Stimulated activated naive CD8-positive, alpha-beta T cell treated with anti-CD3 and anti-CD28 coated beads, Interleukin-15, Interleukin-2, amounts not matched to agents 100 U/mL and 50 U/mL, for 24 hours (primary cell): ENCODE measurements at regions not wholly inside any gene's neighbourhood (a gene's known extent, or its start where the extent isn't known, plus 50 kb on each side); places are given as distances from the start of the nearest gene placed in this dataset.

Source experiments
- ATAC-seq: fragments of 150-1000 bp; cut with Tn5 transposase; one replicate; pipeline ENCODE4 v1.10.0; 2021
- DNase-seq: peaks from one replicate; pipeline ENCODE4 v3.0.0; 2021

GRCh38 chr2:126748188-126748760 lies 92.3 kb downstream of the GYPC start:
- no peak for ATAC-seq
- DNase-seq: no peak

GRCh38 chr2:126748929-126749518 lies 93.1 kb downstream of the GYPC start:
- DNase-seq (no peak), ATAC-seq (peak; percentile 31)

- ATAC-seq: no peak
These were observed 93.6 kb downstream of the GYPC start for GRCh38 chr2:126749537-126749936.

DNA sequence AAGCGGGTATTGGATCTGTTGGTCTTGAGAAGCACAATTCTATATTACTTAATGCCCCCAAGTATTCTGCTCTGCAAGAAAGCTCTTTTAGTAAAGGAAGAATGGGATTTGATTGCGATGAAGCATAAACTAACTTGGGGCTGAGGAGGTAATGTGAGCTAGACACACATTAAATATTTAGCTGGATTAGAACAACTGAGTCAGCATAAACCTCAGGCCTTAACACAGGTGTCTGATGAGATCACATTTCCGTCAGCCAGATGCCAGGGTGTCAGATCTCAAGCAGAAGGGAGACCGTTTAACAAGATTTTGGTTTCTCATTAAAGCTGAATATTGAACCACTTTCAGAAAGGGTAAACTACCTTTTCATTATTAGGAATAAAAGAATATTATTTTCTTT lies 94.5 kb downstream of the GYPC start:
- no peak for DNase-seq
- ATAC-seq: no peak

More at GRCh38 chr2:126749537-126749936, 93.6 kb downstream of the GYPC start:
- no peak for DNase-seq

DNA sequence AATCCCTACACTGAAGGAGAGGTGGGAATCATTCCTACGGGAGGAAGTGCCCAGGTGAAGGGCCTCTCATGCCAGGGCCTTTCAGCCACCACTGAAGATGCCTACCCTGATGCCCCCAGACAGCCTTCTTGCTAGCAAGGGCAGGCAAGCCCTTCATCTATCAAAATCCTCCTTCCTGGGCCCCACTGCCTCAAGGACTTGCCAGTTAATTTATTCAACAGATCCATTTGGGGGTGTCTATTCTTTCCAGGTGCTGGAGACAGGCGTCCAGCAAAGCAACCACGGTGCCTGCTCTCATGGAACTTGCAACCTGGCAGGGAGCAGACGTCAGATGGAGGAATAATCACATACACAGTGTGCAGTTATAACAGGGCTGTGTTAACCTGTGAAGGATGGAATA lies 95.5 kb downstream of the GYPC start:
- no peak for ATAC-seq
- no peak for DNase-seq

- DNase-seq (no peak), ATAC-seq (no peak)
These were observed 96.9 kb downstream of the GYPC start for GRCh38 chr2:126752876-126753275.

DNA sequence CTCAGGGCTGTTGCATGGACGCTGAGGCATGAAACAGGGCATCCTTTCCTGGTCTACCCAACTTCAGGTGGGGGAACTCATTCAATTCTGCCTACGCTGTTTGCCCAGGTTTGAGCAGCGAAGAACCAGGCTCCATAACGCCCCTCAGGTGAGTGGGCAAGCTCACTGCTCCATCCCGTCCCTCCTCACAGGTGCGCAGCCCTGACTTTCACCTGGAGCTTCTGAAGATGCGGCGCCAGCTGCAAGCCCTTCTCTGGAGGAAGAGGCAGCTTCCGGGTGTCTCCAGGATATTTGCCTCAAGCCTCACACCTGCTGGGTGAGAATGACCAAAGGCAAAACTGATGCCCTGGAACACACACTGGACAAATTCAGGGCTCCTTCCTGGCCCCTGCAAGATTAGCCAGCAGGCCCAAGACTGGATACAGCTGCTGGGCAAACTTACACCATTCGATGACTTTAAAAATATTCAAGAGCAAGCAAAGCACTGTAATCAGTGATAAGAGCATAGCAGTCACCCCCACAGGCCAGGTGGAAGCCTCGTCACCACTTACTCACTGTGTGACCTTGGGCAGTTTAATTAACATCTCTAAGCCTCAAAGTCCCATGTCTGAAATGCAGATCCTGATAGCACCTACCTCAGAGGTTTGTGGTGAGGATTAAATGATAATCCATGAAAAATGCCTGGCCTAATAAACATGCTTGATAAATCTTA lies 97.7 kb downstream of the GYPC start:
- ATAC-seq: no peak
- DNase-seq: no peak

GRCh38 chr2:126754240-126755004 lies 98.5 kb downstream of the GYPC start:
- no peak for DNase-seq
- no peak for ATAC-seq

GRCh38 chr2:126756125-126756524 lies 100.2 kb downstream of the GYPC start:
- no peak for DNase-seq
- ATAC-seq: no peak

DNA sequence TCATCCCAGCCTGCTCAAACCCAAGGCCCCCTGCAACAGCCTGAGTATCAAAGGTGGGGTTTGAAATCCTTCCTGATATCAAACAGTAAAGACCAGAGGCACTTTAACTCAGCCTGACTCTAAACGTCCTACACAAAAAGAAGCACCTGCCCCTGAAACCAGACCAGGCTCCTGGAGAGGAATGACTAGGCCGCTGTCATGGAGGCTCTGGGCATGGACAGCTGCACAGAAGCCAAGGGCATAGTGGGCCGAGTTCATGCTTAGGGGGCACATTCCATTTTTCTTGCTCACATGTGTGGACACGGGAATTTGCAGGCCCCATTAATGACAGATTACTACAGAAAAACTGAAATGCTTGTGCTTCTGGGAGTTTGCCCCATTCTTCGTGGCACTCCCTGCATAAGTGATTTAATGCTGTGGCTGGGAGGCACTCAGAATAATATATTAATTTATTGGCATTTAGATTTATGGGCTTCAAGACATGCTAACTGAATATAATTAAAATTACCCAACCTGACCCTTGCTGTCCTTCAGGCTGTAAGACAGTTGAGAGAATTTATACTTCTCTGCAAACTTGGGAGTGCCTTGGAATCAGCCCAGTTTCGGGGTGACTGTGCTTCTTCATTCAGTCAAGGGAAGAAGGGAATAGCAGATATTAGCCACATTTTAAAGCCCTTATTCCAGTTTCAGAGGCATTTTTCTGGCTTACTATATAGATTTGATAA lies 105.5 kb downstream of the GYPC start:
- ATAC-seq (no peak), DNase-seq (no peak)

- ATAC-seq (peak; percentile 85), DNase-seq (peak; percentile 63)
These were observed 106.3 kb downstream of the GYPC start for GRCh38 chr2:126761981-126762878.

DNA sequence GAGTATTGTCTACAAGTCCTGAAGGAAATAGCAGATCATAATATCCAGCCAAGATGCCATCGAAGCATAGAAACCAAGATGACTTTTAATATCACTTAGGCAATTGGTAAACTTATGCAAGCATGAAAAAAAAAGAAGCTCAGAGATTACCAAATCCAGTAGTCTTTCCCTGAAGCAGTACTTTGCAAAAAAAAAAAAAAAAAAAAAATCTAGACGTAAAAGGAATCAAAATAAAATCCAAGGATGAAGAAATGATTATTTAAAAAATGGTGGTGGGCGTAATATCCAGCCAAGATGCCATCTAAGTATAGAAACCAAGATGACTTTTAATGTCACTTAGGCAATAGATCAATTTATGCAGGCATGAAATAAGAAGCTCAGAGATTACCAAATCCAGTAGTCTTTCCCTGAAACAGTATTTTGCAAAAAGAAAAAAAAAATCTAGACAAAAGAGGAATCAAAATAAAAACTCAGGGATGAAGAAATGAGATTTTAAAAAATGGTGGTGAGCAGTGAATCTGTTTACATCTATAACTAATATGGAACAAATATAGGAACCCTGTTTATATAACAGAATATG lies 108.8 kb downstream of the GYPC start:
- ATAC-seq: no peak
- DNase-seq: no peak

- ATAC-seq: no peak
- DNase-seq: no peak
These were observed 109.4 kb downstream of the GYPC start for GRCh38 chr2:126765395-126765794.

DNA sequence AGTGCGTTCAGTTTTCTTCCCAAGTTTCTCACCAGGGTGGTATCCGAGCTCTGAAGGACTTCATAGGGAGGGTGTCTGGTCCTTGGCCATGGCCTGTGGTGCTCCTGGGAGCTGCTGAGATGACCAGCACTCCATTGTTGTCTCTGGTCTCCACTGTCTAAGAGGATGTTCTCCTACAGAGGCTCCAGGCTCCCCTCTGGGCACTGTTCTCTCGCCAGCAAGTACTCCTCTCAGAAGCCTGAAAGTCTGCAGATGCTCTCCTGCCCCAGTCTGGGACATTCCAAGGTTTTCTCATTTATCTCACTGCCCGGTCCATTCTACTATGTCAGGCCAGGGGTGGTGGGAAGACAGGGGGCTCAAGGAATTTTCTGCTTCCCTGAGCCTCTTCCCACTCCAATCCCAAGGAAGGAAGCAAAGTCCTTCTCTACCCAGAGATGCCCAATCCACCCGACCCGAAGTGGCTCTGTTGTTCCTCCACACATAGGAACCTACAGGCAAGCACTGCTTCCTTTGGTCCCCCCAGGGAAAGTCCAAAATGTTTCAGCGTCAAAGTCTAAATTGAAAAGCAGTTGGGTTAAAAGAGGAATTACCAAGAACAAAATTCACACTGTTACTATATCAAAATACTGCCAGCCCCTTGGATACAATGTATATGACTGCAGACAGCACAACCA lies 110.5 kb downstream of the GYPC start:
- DNase-seq (no peak), ATAC-seq (no peak)

- ATAC-seq (no peak), DNase-seq (no peak)
These were observed 111.0 kb downstream of the GYPC start for GRCh38 chr2:126766969-126767296.

DNA sequence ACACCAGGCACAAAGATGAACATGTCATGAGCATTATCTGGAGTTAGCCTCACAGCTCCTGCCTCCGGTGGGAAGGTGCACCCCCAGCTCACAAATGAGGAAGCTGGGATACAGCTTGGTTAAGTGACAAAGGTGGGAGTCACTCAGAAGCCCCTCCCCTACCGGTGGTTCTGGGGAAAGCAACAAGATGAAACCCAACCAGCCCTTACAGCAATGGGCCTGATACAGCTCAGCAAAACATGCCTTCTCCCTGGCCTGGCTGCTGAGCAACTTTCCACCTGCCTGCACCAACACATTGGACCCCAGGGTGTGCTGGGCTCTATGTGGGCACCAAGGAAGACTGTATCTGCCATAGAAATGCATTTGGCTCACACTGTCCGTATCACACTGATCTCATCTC lies 113.2 kb downstream of the GYPC start:
- ATAC-seq (no peak), DNase-seq (no peak)

DNA sequence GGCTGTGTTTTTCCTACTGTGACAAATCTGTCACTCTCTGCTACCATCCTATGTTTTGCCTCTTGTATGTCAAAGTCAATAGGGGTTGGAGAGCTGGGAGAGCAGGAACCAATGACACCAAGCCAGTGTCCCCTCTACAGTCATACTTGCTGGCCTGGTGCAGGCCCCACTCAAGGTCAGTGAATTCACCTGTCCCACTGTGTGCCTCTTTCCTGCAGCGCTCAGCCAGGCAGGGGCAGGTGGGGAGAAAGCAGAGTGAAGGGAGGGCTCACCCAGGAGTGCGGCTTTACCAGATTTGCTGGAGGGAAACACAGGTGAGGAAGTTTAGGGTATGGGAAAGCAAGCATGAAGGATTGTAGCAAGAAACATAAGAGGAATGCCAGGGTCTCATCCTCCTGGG lies 114.5 kb downstream of the GYPC start:
- ATAC-seq: no peak
- DNase-seq: no peak

DNA sequence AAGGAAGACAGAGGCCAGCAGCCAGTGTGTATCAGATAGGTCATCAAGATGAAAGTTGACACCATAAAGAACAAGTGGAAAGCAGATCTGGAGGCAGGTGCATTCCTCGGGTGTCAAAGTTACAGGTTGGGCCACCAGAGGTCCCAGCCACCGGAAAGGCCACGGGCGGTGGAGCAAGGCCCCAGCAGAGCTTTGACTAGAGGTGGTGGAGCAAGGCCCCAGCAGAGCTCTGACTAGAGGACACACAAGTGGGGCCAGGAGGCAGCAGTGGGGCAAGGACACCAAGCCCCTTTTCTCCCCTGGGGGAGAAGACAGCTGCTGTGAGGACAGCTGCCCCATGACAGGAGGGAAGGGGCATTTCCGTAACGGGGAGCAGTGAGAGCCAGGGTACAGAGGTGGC lies 115.1 kb downstream of the GYPC start:
- DNase-seq: no peak
- ATAC-seq: no peak

DNA sequence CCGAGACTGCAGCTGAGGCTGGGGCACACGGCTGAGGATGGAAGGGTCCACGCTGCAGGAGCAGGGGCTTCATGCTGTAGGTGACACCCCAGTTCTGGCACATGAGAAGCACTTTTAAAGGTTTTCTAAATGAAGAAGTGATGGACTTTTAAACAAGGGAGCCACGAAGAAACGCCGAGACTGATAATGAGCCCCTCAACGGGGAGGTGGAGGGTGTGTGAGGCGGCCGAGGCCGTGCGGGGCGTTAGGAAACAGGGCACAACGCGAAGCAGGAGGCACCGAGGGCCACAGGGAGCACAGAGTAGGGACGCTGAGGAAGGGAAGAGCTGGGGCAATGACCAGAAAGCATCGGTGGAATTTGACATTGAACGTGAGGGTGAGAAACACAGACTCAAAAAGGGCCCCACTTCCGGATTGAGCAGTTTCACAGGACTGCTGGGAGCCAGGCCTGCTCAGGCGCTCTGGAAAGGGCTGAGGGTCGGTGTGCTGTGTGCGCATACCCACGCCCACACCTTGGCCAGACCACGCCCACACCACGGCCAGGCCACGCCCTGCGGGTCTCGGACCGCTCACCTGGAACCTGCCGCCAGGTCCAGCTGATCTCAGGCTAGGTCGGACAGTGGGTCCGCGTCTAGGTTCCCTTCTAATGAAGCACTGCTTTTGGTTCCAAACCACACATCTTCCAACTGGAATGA lies 115.7 kb downstream of the GYPC start:
- ATAC-seq: no peak
- DNase-seq: no peak

GRCh38 chr2:126774290-126774689 lies 118.3 kb downstream of the GYPC start:
- ATAC-seq (no peak), DNase-seq (no peak)
